ENCODE measurements at regions not wholly inside any gene's neighbourhood (a gene's known extent, or its start where the extent isn't known, plus 50 kb on each side); places are given as distances from the start of the nearest gene placed in this dataset.

DNA sequence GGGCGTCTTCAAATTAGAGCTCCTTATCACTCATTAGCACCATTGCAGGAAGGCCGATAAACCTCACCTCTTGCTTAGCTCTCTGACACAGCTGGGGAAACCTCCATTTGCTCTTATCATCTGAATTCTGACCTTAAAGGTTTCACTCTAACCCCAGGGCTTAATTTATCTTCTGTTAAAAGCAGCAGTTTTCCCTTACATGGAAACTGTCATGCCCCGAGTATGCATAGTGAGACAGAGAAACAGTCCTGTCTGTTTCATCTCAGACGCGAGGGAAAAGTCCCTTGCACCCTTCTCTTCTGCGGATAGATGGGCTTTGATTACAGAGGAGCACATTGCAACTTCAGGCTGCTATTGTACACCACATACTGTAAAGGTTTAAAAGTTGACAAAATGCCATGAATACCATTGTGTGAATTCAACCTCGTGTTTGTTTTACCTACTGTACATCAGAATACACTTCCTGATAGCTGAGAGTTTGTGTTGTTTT is 191.5 kb upstream of the BMP2 start:
- Mint-ChIP-seq H3K9me3 (ENCODE audit: unreplicated experiment) (no peaks in the 10 kb centered on the region), H3K4me1 (ENCODE audit: low read depth, unreplicated experiment) (peaks cover 15% of the 10 kb centered on the region), H3K36me3 (ENCODE audit: insufficient read depth, unreplicated experiment) (no peaks in the 10 kb centered on the region), H3K27me3 (ENCODE audit: insufficient read depth, unreplicated experiment) (peaks cover 3% of the 10 kb centered on the region), H3K4me3 (ENCODE audit: unreplicated experiment) (peak overlapping the region; percentile 46), H3K27ac (ENCODE audit: unreplicated experiment) (no peak overlapping the region)
- intact Hi-C loops (cut with micrococcal nuclease; ENCODE audit: unreplicated experiment) = loop anchor here (5.0 kb wide), 1 partner anchor 84 kb away; no protein-coding TSS in a partner anchor
- peaks cover 20% of the 10 kb centered on the region for H3K4me1 ChIP-seq
- peak; percentile 26 to 52 for DNase-seq
- H3K9me3 ChIP-seq = no peaks in the 10 kb centered on the region
- CTCF ChIA-PET = no interaction called here
- TF ChIP-seq, protein P1, sequence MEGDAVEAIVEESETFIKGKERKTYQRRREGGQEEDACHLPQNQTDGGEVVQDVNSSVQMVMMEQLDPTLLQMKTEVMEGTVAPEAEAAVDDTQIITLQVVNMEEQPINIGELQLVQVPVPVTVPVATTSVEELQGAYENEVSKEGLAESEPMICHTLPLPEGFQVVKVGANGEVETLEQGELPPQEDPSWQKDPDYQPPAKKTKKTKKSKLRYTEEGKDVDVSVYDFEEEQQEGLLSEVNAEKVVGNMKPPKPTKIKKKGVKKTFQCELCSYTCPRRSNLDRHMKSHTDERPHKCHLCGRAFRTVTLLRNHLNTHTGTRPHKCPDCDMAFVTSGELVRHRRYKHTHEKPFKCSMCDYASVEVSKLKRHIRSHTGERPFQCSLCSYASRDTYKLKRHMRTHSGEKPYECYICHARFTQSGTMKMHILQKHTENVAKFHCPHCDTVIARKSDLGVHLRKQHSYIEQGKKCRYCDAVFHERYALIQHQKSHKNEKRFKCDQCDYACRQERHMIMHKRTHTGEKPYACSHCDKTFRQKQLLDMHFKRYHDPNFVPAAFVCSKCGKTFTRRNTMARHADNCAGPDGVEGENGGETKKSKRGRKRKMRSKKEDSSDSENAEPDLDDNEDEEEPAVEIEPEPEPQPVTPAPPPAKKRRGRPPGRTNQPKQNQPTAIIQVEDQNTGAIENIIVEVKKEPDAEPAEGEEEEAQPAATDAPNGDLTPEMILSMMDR (IDR thresholded peaks at IDR 0.05; ENCODE audit: insufficient read depth in 1 of 2, low read depth in 1 of 2, low read length in 1 of 2, severe bottlenecking in 1 of 2, unreplicated experiment in 1 of 2) = no peak
- POLR2A ChIA-PET = no interaction called here
- no peak overlapping the region for H3K4me3 ChIP-seq (ENCODE audit: low read depth, low read length)
- no peaks in the 10 kb centered on the region for H3K27me3 ChIP-seq (replicated peaks; ENCODE audit: control insufficient read depth, insufficient read depth, low read length)
- BruUV-seq (replicated peaks) = no TSS peak
- H3K36me3 ChIP-seq (ENCODE audit: control insufficient read depth, insufficient read depth, low read length) = no peaks in the 10 kb centered on the region

DNA sequence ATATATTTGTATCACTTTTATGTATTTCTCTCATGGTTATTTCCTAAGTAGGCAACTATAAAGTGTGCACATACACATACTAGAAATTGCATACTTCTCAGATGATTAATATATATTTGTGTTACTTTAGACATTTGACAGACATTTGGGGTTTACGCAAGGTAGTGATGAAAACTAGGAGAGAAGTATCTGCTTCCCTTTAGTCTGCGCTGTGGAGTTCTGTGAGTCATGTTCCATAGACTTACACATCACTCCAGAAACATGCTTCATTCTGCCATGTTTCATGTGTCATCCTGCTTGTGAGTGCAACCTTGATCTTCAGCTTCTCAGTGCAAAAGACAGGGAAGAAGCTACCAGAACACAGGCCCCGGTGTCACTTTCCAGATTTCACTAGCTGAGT is 200.7 kb upstream of the BMP2 start:
- H3K9me3 Mint-ChIP-seq (ENCODE audit: unreplicated experiment) = no peaks in the 10 kb centered on the region
- Histone ChIP-seq H3K4me1 (peaks cover 2% of the 10 kb centered on the region; the same call in 1 of the 2 replicates), H3K4me3 (ENCODE audit: low read depth, low read length) (no peak overlapping the region), H3K9me3 (no peaks in the 10 kb centered on the region), H3K27me3 (replicated peaks; ENCODE audit: control insufficient read depth, insufficient read depth, low read length) (no peaks in the 10 kb centered on the region), H3K36me3 (ENCODE audit: control insufficient read depth, insufficient read depth, low read length) (no peaks in the 10 kb centered on the region; the same call in 1 of the 2 replicates)
- H3K36me3 Mint-ChIP-seq (ENCODE audit: insufficient read depth, unreplicated experiment) = no peaks in the 10 kb centered on the region
- BruUV-seq (replicated peaks) = no TSS peak
- no peak for DNase-seq
- H3K4me3 Mint-ChIP-seq (ENCODE audit: unreplicated experiment) = no peak overlapping the region
- ChIA-PET POLR2A (no interaction called here), CTCF (no interaction called here)
- TF ChIP-seq, protein P1 (IDR thresholded peaks at IDR 0.05; ENCODE audit: insufficient read depth in 1 of 2, low read depth in 1 of 2, low read length in 1 of 2, severe bottlenecking in 1 of 2, unreplicated experiment in 1 of 2) = no peak
- no peaks in the 10 kb centered on the region for H3K27me3 Mint-ChIP-seq (ENCODE audit: insufficient read depth, unreplicated experiment)
- H3K4me1 Mint-ChIP-seq (ENCODE audit: low read depth, unreplicated experiment) = no peaks in the 10 kb centered on the region
- intact Hi-C loops (cut with micrococcal nuclease; ENCODE audit: unreplicated experiment) = no loop called here
- H3K27ac Mint-ChIP-seq (ENCODE audit: unreplicated experiment) = no peak overlapping the region

DNA sequence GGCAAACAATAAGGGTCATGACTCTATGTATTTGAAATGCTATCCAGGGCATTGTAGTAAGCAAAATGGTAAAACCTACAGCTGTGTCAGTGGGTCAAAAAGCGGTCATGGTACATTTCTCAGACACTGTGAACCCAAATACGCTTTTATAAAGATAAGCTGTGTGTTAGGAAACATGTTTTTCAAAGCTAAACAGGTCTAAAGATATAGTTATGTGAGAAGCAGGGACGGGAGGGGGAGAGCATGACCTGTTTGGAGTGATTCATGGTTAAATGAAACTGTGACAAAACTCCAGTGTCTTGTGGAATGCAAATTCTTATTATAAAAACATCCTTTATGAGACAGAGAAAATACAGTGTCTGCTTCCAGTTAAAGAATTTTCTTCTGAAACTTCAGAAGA is 205.4 kb upstream of the BMP2 start:
- H3K4me1 ChIP-seq = peaks cover 12% of the 10 kb centered on the region; the same call in 1 of the 2 replicates
- no peaks in the 10 kb centered on the region for H3K27me3 ChIP-seq (replicated peaks; ENCODE audit: control insufficient read depth, insufficient read depth, low read length)
- TF ChIP-seq, protein P1 (IDR thresholded peaks at IDR 0.05; ENCODE audit: insufficient read depth in 1 of 2, low read depth in 1 of 2, low read length in 1 of 2, severe bottlenecking in 1 of 2, unreplicated experiment in 1 of 2) = no peak
- no peaks in the 10 kb centered on the region for H3K9me3 Mint-ChIP-seq (ENCODE audit: unreplicated experiment)
- H3K4me1 Mint-ChIP-seq (ENCODE audit: low read depth, unreplicated experiment) = no peaks in the 10 kb centered on the region
- no peak overlapping the region for H3K27ac Mint-ChIP-seq (ENCODE audit: unreplicated experiment)
- no peak overlapping the region for H3K4me3 Mint-ChIP-seq (ENCODE audit: unreplicated experiment)
- no peaks in the 10 kb centered on the region for H3K9me3 ChIP-seq
- H3K4me3 ChIP-seq (ENCODE audit: low read depth, low read length) = no peak overlapping the region
- no peaks in the 10 kb centered on the region for H3K36me3 Mint-ChIP-seq (ENCODE audit: insufficient read depth, unreplicated experiment)
- DNase-seq = no peak
- intact Hi-C loops (cut with micrococcal nuclease; ENCODE audit: unreplicated experiment) = no loop called here
- ChIA-PET CTCF (no interaction called here), POLR2A (interaction anchor here (0.6 kb wide), 1 partner anchor 83 kb away, joined by 3 read pairs; no protein-coding TSS in a partner anchor)
- no peaks in the 10 kb centered on the region for H3K27me3 Mint-ChIP-seq (ENCODE audit: insufficient read depth, unreplicated experiment)
- no peaks in the 10 kb centered on the region; the same call in 1 of the 2 replicates for H3K36me3 ChIP-seq (ENCODE audit: control insufficient read depth, insufficient read depth, low read length)
- BruUV-seq (replicated peaks) = no TSS peak
